GM23248 (cell line): ENCODE measurements at regions not wholly inside any gene's neighbourhood (a gene's known extent, or its start where the extent isn't known, plus 50 kb on each side); places are given as distances from the start of the nearest gene placed in this dataset.

Experiments used
- DNase-seq: peaks from one replicate; pipeline ENCODE4 v3.0.0-alpha.2; 2015
- H2AFZ ChIP-seq: fragments of 200-600 bp; sonication (generic); 2 replicates; pipeline ENCODE4 v1.6.1; 2016; ENCODE audit warnings: antibody characterized with exemption
- H3F3A ChIP-seq: fragments of 200-600 bp; sonication (generic); 2 replicates; pipeline ENCODE4 v1.6.1; 2016; ENCODE audit warnings: mild to moderate bottlenecking, antibody characterized with exemption, mixed run types; ENCODE audit not compliant: insufficient read depth
- H3K27ac ChIP-seq: fragments of 200-600 bp; sonication (generic); 2 replicates; pipeline ENCODE4 v1.5.1; 2016; ENCODE audit warnings: mild to moderate bottlenecking
- H3K27me3 ChIP-seq: fragments of 200-600 bp; sonication (generic); replicated peaks from 2 replicates; pipeline ENCODE4 v1.6.1; 2016; ENCODE audit warnings: mild to moderate bottlenecking; ENCODE audit not compliant: insufficient read depth
- H3K36me3 ChIP-seq: fragments of 200-600 bp; sonication (generic); 2 replicates; pipeline ENCODE4 v1.6.1; 2016; ENCODE audit warnings: low read depth, mild to moderate bottlenecking
- H3K4me1 ChIP-seq: fragments of 200-600 bp; sonication (generic); 2 replicates; pipeline ENCODE4 v1.6.1; 2016; ENCODE audit warnings: mild to moderate bottlenecking; ENCODE audit not compliant: insufficient read depth
- H3K4me2 ChIP-seq: fragments of 200-600 bp; sonication (generic); one replicate; pipeline ENCODE4 v1.6.1; 2016; ENCODE audit warnings: mild to moderate bottlenecking; ENCODE audit not compliant: unreplicated experiment
- H3K4me3 ChIP-seq: fragments of 200-600 bp; sonication (generic); 2 replicates; pipeline ENCODE4 v1.5.1; 2016; ENCODE audit warnings: mild to moderate bottlenecking
- H3K79me2 ChIP-seq: fragments of 200-600 bp; sonication (generic); 2 replicates; pipeline ENCODE4 v1.6.1; 2016; ENCODE audit warnings: mild to moderate bottlenecking; ENCODE audit not compliant: insufficient read depth
- H3K9ac ChIP-seq: fragments of 200-600 bp; sonication (generic); 2 replicates; pipeline ENCODE4 v1.6.1; 2016; ENCODE audit warnings: mild to moderate bottlenecking
- H3K9me2 ChIP-seq: fragments of 200-600 bp; sonication (generic); 2 replicates; pipeline ENCODE4 v1.6.1; 2016; ENCODE audit warnings: mixed run types, mild to moderate bottlenecking, moderate library complexity; ENCODE audit not compliant: insufficient read depth
- H3K9me3 ChIP-seq: fragments of 200-600 bp; sonication (generic); one replicate; pipeline ENCODE4 v1.6.1; 2017; ENCODE audit warnings: low read depth
- H4K20me1 ChIP-seq: fragments of 200-600 bp; sonication (generic); 2 replicates; pipeline ENCODE4 v1.6.0; 2016; ENCODE audit not compliant: insufficient read depth
- EZH2 ChIP-seq: fragments of 200-600 bp; sonication (generic); IDR thresholded peaks from 2 replicates; pipeline ENCODE4 v1.6.1; 2018; ENCODE audit warnings: antibody characterized with exemption, mild to moderate bottlenecking; ENCODE audit not compliant: insufficient read depth, poor library complexity, severe bottlenecking
- EZH2phosphoT487 ChIP-seq: fragments of 200-600 bp; sonication (generic); IDR thresholded peaks from 2 replicates; pipeline ENCODE4 v1.6.1; 2018; ENCODE audit warnings: antibody characterized with exemption, moderate library complexity, mild to moderate bottlenecking, low read depth; ENCODE audit not compliant: insufficient read depth
- WGBS, 2 experiments: methylation state at CpG; one replicate each; pipeline ENCODE4 v1.1.6; 2015 to 2017; ENCODE audit warnings: low lambda C conversion rate in 2 of 2, low coverage in 1 of 2; ENCODE audit errors: missing lambda C conversion rate in 2 of 2; 5-methylcytosine and 5-hydroxymethylcytosine counted together
- in situ Hi-C: fragments of 300-500 bp; cut with MboI; formaldehyde crosslinking; loops from 2 replicates; pipeline ENCODE4 v1.15.0; 2020

GRCh38 chr3:69671082-69671952 lies 67.9 kb upstream of the MITF start:
- no peak overlapping the region for H3K4me2 ChIP-seq
- no peak overlapping the region for H2AFZ ChIP-seq
- whole genome bisulfite sequencing, 2 experiments: 2% methylated on average over 6 of the region's 6 CpGs
- H3K79me2 ChIP-seq: no peaks in the 10 kb centered on the region
- no peak overlapping the region for H3K9ac ChIP-seq
- peak; percentile 61 for DNase-seq
- no peak overlapping the region for H3K27ac ChIP-seq
- no peaks in the 10 kb centered on the region for H3K9me2 ChIP-seq
- no peaks in the 10 kb centered on the region for H3K9me3 ChIP-seq
- no peaks in the 10 kb centered on the region for H3F3A ChIP-seq
- in situ Hi-C loops: loop anchor here (25.0 kb wide), 2 partner anchors 359 to 509 kb away; no protein-coding TSS in a partner anchor
- H4K20me1 ChIP-seq: no peaks in the 10 kb centered on the region
- H3K27me3 ChIP-seq: peaks cover 23% of the 10 kb centered on the region
- no peak overlapping the region for H3K4me3 ChIP-seq
- H3K4me1 ChIP-seq: no peaks in the 10 kb centered on the region
- H3K36me3 ChIP-seq: no peaks in the 10 kb centered on the region
- TF ChIP-seq EZH2 (no peak), EZH2phosphoT487 (no peak)

- no peaks in the 10 kb centered on the region for H3K36me3 ChIP-seq
- H3K27ac ChIP-seq: no peak overlapping the region
- no peaks in the 10 kb centered on the region for H3F3A ChIP-seq
- H3K9me2 ChIP-seq: no peaks in the 10 kb centered on the region
- DNase-seq: no peak
- H4K20me1 ChIP-seq: no peaks in the 10 kb centered on the region
- TF ChIP-seq EZH2 (no peak), EZH2phosphoT487 (no peak)
- H3K4me1 ChIP-seq: 0 out of 2 replicates have a peak, but pooled peaks cover 8% of the 10 kb centered on the region
- 44 to 52% methylated on average over 3 of the region's 3 CpGs for WGBS, 2 experiments
- H3K4me2 ChIP-seq: no peak overlapping the region
- no peak overlapping the region for H3K9ac ChIP-seq
- no peak overlapping the region for H3K4me3 ChIP-seq
- no peaks in the 10 kb centered on the region for H3K79me2 ChIP-seq
- no peaks in the 10 kb centered on the region for H3K9me3 ChIP-seq
- no peak overlapping the region for H2AFZ ChIP-seq
- peaks cover 18% of the 10 kb centered on the region; the same call in 1 of the 2 replicates for H3K27me3 ChIP-seq
- in situ Hi-C loops: loop anchor here (25.0 kb wide), 2 partner anchors 357 to 507 kb away; no protein-coding TSS in a partner anchor
Measured at GRCh38 chr3:69669070-69669469, 70.2 kb upstream of the MITF start.

- 0 out of 2 replicates have a peak, but pooled peaks cover 8% of the 10 kb centered on the region for H3K4me1 ChIP-seq
- H3K27ac ChIP-seq: no peak overlapping the region
- H3K36me3 ChIP-seq: no peaks in the 10 kb centered on the region
- no peak overlapping the region for H3K4me3 ChIP-seq
- no peaks in the 10 kb centered on the region for H3K9me3 ChIP-seq
- H3K9ac ChIP-seq: no peak overlapping the region
- TF ChIP-seq EZH2 (no peak), EZH2phosphoT487 (no peak)
- no peaks in the 10 kb centered on the region for H4K20me1 ChIP-seq
- H3K4me2 ChIP-seq: no peak overlapping the region
- in situ Hi-C loops: loop anchor here (25.0 kb wide), 2 partner anchors 353 to 503 kb away; no protein-coding TSS in a partner anchor
- 12 to 13% methylated on average over 4 of the region's 4 CpGs for WGBS, 2 experiments
- H2AFZ ChIP-seq: no peak overlapping the region
- H3K79me2 ChIP-seq: no peaks in the 10 kb centered on the region
- peak; percentile 49 for DNase-seq
- no peaks in the 10 kb centered on the region for H3F3A ChIP-seq
- H3K9me2 ChIP-seq: no peaks in the 10 kb centered on the region
- peaks cover 27% of the 10 kb centered on the region for H3K27me3 ChIP-seq
Measured at GRCh38 chr3:69665026-69665737, 74.1 kb upstream of the MITF start.

GRCh38 chr3:69660631-69661030 lies 78.6 kb upstream of the MITF start:
- no peak overlapping the region for H3K4me3 ChIP-seq
- in situ Hi-C loops: loop anchor here (25.0 kb wide), 2 partner anchors 348 to 498 kb away; no protein-coding TSS in a partner anchor
- H3K9me3 ChIP-seq: no peaks in the 10 kb centered on the region
- no peak overlapping the region for H2AFZ ChIP-seq
- no peak overlapping the region for H3K4me2 ChIP-seq
- peaks cover 40% of the 10 kb centered on the region for H3K27me3 ChIP-seq
- no peaks in the 10 kb centered on the region for H3K9me2 ChIP-seq
- no peaks in the 10 kb centered on the region for H4K20me1 ChIP-seq
- DNase-seq: no peak
- no peaks in the 10 kb centered on the region for H3F3A ChIP-seq
- no peaks in the 10 kb centered on the region for H3K79me2 ChIP-seq
- TF ChIP-seq EZH2: no peak
- 91 to 96% methylated on average over 23 to 36 of the region's 36 CpGs for WGBS, 2 experiments
- H3K27ac ChIP-seq: no peak overlapping the region
- H3K9ac ChIP-seq: no peak overlapping the region
- H3K4me1 ChIP-seq: 0 out of 2 replicates have a peak, but pooled peaks cover 8% of the 10 kb centered on the region
- no peaks in the 10 kb centered on the region for H3K36me3 ChIP-seq
